Parathyroid adenoma (tissue), 2 donors: ENCODE measurements at regions not wholly inside any gene's neighbourhood (a gene's known extent, or its start where the extent isn't known, plus 50 kb on each side); places are given as distances from the start of the nearest gene placed in this dataset.

ENCODE experiments used
- H2AFZ ChIP-seq: fragments of 300-600 bp; sonication (generic); one replicate; pipeline ENCODE4 v1.7.0; 2017; ENCODE audit warnings: antibody characterized with exemption, mild to moderate bottlenecking
- H3K27ac ChIP-seq: fragments of 300-600 bp; sonication (generic); one replicate; pipeline ENCODE4 v1.7.0; 2017
- H3K27me3 ChIP-seq: fragments of 300-600 bp; sonication (generic); one replicate; pipeline ENCODE4 v1.7.0; 2017; ENCODE audit warnings: low read length; ENCODE audit not compliant: control insufficient read depth, insufficient read depth
- H3K36me3 ChIP-seq: fragments of 300-600 bp; sonication (generic); one replicate; pipeline ENCODE4 v1.7.0; 2017; ENCODE audit warnings: low read length; ENCODE audit not compliant: control insufficient read depth, insufficient read depth
- H3K4me1 ChIP-seq: fragments of 300-600 bp; sonication (generic); one replicate; pipeline ENCODE4 v1.7.0; 2017; ENCODE audit warnings: control low read depth
- H3K4me2 ChIP-seq: fragments of 300-600 bp; sonication (generic); one replicate; pipeline ENCODE4 v1.7.0; 2017; ENCODE audit warnings: low read length
- H3K4me3 ChIP-seq: fragments of 300-600 bp; sonication (generic); one replicate; pipeline ENCODE4 v1.7.0; 2017; ENCODE audit warnings: low read depth, low read length
- H3K79me2 ChIP-seq: fragments of 300-600 bp; sonication (generic); one replicate; pipeline ENCODE4 v1.7.0; 2017; ENCODE audit warnings: control low read depth
- H3K9ac ChIP-seq: fragments of 300-600 bp; sonication (generic); one replicate; pipeline ENCODE4 v1.7.0; 2017; ENCODE audit warnings: mild to moderate bottlenecking
- H3K9me3 ChIP-seq: fragments of 300-600 bp; sonication (generic); one replicate; pipeline ENCODE4 v1.7.0; 2017; ENCODE audit warnings: low read length; ENCODE audit not compliant: control insufficient read depth
- CTCF ChIP-seq: fragments of 300-600 bp; sonication (generic); IDR thresholded peaks from one replicate; pipeline ENCODE4 v1.7.0; 2017; ENCODE audit warnings: antibody characterized with exemption, mild to moderate bottlenecking
- donor health status: primary hyperparathyroidism.

DNA sequence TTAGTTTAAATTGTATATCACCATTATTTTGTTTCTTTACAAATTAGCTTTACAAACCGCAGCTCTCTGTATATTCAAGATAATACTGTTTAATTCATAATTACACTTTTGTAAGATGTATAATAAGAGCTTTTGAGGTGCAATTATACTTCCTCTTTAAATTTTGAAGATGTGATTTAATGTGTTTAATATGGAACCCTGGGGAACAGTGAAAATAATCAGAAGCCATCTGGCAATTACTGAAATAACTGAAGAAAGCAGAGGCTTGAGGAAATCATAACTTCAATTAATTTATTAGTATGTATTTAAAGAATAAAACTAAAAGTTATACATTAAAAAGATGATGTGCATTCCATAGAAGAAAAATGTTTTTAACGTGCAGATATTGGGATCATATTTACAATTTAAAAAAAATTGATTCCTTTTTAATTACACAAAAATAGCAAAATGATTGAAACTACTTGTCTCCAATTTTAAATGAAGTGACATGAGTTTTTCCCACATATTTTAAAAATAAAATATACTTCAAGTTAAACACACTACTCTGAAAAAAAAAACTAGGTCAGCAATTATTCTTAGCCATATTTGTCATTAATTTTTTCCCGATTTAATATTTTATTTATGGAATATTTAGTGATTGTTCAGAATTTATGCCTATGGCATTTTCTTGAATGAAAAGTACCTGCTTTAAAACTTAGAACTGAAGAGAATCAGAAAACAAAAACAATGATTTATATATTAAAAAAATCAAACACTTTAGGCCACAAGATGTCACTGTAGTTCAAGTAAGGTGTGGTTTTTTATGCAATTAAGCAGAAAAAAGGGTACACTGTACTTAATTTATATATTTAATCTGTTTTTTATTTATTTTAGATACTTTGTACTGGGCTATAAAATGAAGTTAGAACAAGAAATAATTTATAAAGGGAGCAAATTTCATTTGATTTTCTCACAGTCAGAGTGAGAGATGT, 942.7 kb upstream of the NDST4 start:
- Histone ChIP-seq H3K79me2 (no peaks in the 10 kb centered on the region), H3K27me3 (no peaks in the 10 kb centered on the region), H3K4me3 (no peak overlapping the region), H3K4me2 (no peak overlapping the region), H3K9ac (no peak overlapping the region), H2AFZ (no peak overlapping the region), H3K4me1 (no peaks in the 10 kb centered on the region), H3K27ac (no peak overlapping the region), H3K36me3 (no peaks in the 10 kb centered on the region), H3K9me3 (no peaks in the 10 kb centered on the region)
- no peak for TF ChIP-seq CTCF

DNA sequence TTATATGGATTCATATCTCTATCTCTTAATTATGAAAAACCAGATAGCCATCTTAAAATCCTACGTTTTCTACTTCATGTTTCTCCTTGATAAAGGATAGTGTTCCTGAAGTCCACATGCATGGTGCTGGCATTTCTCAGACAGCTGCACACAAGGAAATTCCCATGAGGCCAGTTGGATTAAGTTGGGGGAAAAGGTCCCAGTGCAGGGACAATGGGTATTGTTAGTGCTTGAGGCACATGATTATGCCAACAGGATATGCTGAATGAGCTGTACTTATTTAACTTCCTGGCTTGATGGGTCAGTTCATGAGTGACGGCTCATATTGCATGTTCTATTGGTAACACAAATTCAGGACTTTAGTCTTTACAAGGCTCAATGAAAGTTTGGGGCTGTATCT, 913.9 kb upstream of the NDST4 start:
- H3K9ac ChIP-seq, result no peak overlapping the region
- H3K4me2 ChIP-seq, result no peak overlapping the region
- H3K27ac ChIP-seq, result no peak overlapping the region
- H3K79me2 ChIP-seq, result no peaks in the 10 kb centered on the region
- H2AFZ ChIP-seq, result no peak overlapping the region
- H3K36me3 ChIP-seq, result no peaks in the 10 kb centered on the region
- H3K4me3 ChIP-seq, result no peak overlapping the region
- no peaks in the 10 kb centered on the region for H3K27me3 ChIP-seq
- no peaks in the 10 kb centered on the region for H3K4me1 ChIP-seq
- no peak for TF ChIP-seq CTCF
- H3K9me3 ChIP-seq, result no peaks in the 10 kb centered on the region

- H3K27me3 ChIP-seq, result no peaks in the 10 kb centered on the region
- no peak overlapping the region for H3K4me3 ChIP-seq
- no peak overlapping the region for H3K9ac ChIP-seq
Measured at GRCh38 chr4:116024954-116025708, 911.7 kb upstream of the NDST4 start.

GRCh38 chr4:116023049-116023448, 909.6 kb upstream of the NDST4 start:
- H3K27ac ChIP-seq, result no peak overlapping the region
- H3K9ac ChIP-seq, result no peak overlapping the region
- no peak overlapping the region for H2AFZ ChIP-seq
- H3K4me3 ChIP-seq, result no peak overlapping the region
- no peaks in the 10 kb centered on the region for H3K9me3 ChIP-seq
- TF ChIP-seq CTCF, result no peak
- H3K4me1 ChIP-seq, result no peaks in the 10 kb centered on the region
- H3K79me2 ChIP-seq, result no peaks in the 10 kb centered on the region
- no peak overlapping the region for H3K4me2 ChIP-seq
- no peaks in the 10 kb centered on the region for H3K27me3 ChIP-seq
- no peaks in the 10 kb centered on the region for H3K36me3 ChIP-seq

More at GRCh38 chr4:116024954-116025708, 911.7 kb upstream of the NDST4 start:
- Histone ChIP-seq H3K36me3 (no peaks in the 10 kb centered on the region), H3K4me2 (no peak overlapping the region), H3K4me1 (no peaks in the 10 kb centered on the region), H3K9me3 (no peaks in the 10 kb centered on the region), H3K27ac (no peak overlapping the region), H3K79me2 (no peaks in the 10 kb centered on the region), H2AFZ (no peak overlapping the region)
- TF ChIP-seq CTCF, result no peak
